ENCODE measurements at regions not wholly inside any gene's neighbourhood (a gene's known extent, or its start where the extent isn't known, plus 50 kb on each side); places are given as distances from the start of the nearest gene placed in this dataset.
"Not testable (repeated sequence)": the region's sequence is repeated elsewhere in the genome, so short reads cannot be mapped to it uniquely, and the experiment has no call there.

GRCh38 chr12:89227774-89228173, 124.5 kb downstream of the DUSP6 start:
- no peak for DNase-seq (ENCODE audit: low spot score)

- peak; percentile 55 for DNase-seq (ENCODE audit: low spot score)
Measured at GRCh38 chr12:89225808-89226411, 126.4 kb downstream of the DUSP6 start.

GRCh38 chr12:89225401-89225800, 126.9 kb downstream of the DUSP6 start:
- peak; percentile 82 for DNase-seq (ENCODE audit: low spot score)

GRCh38 chr12:89222580-89222979, 129.7 kb downstream of the DUSP6 start:
- not testable (repeated sequence) for DNase-seq (ENCODE audit: low spot score)

GRCh38 chr12:89217472-89217871, 134.8 kb downstream of the DUSP6 start:
- DNase-seq (ENCODE audit: low spot score) = no peak

GRCh38 chr12:89216211-89216952, 135.9 kb downstream of the DUSP6 start:
- no peak for DNase-seq (ENCODE audit: low spot score)

- DNase-seq (ENCODE audit: low spot score) = no peak
Measured at GRCh38 chr12:89215196-89215595, 137.1 kb downstream of the DUSP6 start.

GRCh38 chr12:89213747-89214146, 138.6 kb downstream of the DUSP6 start:
- DNase-seq (ENCODE audit: low spot score) = no peak

- no peak for DNase-seq (ENCODE audit: low spot score)
Measured at GRCh38 chr12:89213139-89213538, 139.2 kb downstream of the DUSP6 start.

GRCh38 chr12:89212339-89212771, 139.9 kb downstream of the DUSP6 start:
- DNase-seq (ENCODE audit: low spot score) = no peak

GRCh38 chr12:89211456-89211855, 140.8 kb downstream of the DUSP6 start:
- no peak for DNase-seq (ENCODE audit: low spot score)

- DNase-seq (ENCODE audit: low spot score) = no peak
Measured at GRCh38 chr12:89210277-89210676, 142.0 kb downstream of the DUSP6 start.

GRCh38 chr12:89208661-89209096, 143.6 kb downstream of the DUSP6 start:
- DNase-seq (ENCODE audit: low spot score) = no peak

GRCh38 chr12:89206390-89206789, 145.9 kb downstream of the DUSP6 start:
- no peak for DNase-seq (ENCODE audit: low spot score)

GRCh38 chr12:89205517-89205916, 146.8 kb downstream of the DUSP6 start:
- no peak for DNase-seq (ENCODE audit: low spot score)

GRCh38 chr12:89203144-89203543, 149.2 kb downstream of the DUSP6 start:
- DNase-seq (ENCODE audit: low spot score) = no peak

GRCh38 chr12:89200217-89200616, 152.1 kb downstream of the DUSP6 start:
- no peak for DNase-seq (ENCODE audit: low spot score)

GRCh38 chr12:89195470-89195869, 156.8 kb downstream of the DUSP6 start:
- DNase-seq (ENCODE audit: low spot score) = no peak

GRCh38 chr12:89194683-89195082, 157.6 kb downstream of the DUSP6 start:
- no peak for DNase-seq (ENCODE audit: low spot score)

GRCh38 chr12:89192429-89192828, 159.9 kb downstream of the DUSP6 start:
- DNase-seq (ENCODE audit: low spot score) = no peak

GRCh38 chr12:89191597-89191996, 160.7 kb downstream of the DUSP6 start:
- not testable (repeated sequence) for DNase-seq (ENCODE audit: low spot score)

GRCh38 chr12:89189448-89189847, 162.9 kb downstream of the DUSP6 start:
- no peak for DNase-seq (ENCODE audit: low spot score)

GRCh38 chr12:89187507-89187906, 164.8 kb downstream of the DUSP6 start:
- no peak for DNase-seq (ENCODE audit: low spot score)

GRCh38 chr12:89185889-89186288, 166.4 kb downstream of the DUSP6 start:
- no peak for DNase-seq (ENCODE audit: low spot score)
